GM06990 (cell line): ENCODE measurements at regions not wholly inside any gene's neighbourhood (a gene's known extent, or its start where the extent isn't known, plus 50 kb on each side); places are given as distances from the start of the nearest gene placed in this dataset.

Experiments used
- DNase-seq: peaks from one replicate; pipeline ENCODE4 v3.0.0-alpha.2; 2011; ENCODE audit not compliant: insufficient read length; ENCODE audit errors: extremely low read depth
- H3K27me3 ChIP-seq: replicated peaks from 2 replicates; pipeline ENCODE4 v1.6.0; 2011; ENCODE audit warnings: low read length; ENCODE audit not compliant: control insufficient read depth, insufficient read depth
- H3K36me3 ChIP-seq: 2 replicates; pipeline ENCODE4 v1.5.1; 2011; ENCODE audit warnings: low read length; ENCODE audit not compliant: control insufficient read depth, insufficient read depth
- H3K4me3 ChIP-seq: replicated peaks from 2 replicates; pipeline ENCODE4 v1.5.1; 2011; ENCODE audit warnings: low read depth, mild to moderate bottlenecking, control low read depth, low read length
- CTCF ChIP-seq: IDR thresholded peaks from 2 replicates; pipeline ENCODE4 v1.5.1; 2011; ENCODE audit warnings: low read length, control low read depth, mild to moderate bottlenecking, inconsistent platforms; ENCODE audit not compliant: insufficient read depth, poor library complexity, severe bottlenecking

- TF ChIP-seq CTCF, result no peak
- DNase-seq, result no peak
Observed at GRCh38 chr5:74286734-74287695, 353.5 kb downstream of the ENC1 start.

GRCh38 chr5:74285675-74286280 is 354.8 kb downstream of the ENC1 start:
- no peaks in the 10 kb centered on the region for H3K36me3 ChIP-seq
- no peak for DNase-seq
- TF ChIP-seq CTCF, result no peak
- H3K27me3 ChIP-seq, result no peaks in the 10 kb centered on the region
- no peak overlapping the region for H3K4me3 ChIP-seq

More at GRCh38 chr5:74286734-74287695, 353.5 kb downstream of the ENC1 start:
- no peaks in the 10 kb centered on the region for H3K27me3 ChIP-seq
- no peaks in the 10 kb centered on the region for H3K36me3 ChIP-seq
- H3K4me3 ChIP-seq, result no peak overlapping the region

- Histone ChIP-seq H3K36me3 (no peaks in the 10 kb centered on the region), H3K27me3 (no peaks in the 10 kb centered on the region), H3K4me3 (no peak overlapping the region)
- no peak for TF ChIP-seq CTCF
- DNase-seq, result no peak
Observed at GRCh38 chr5:74282490-74282889, 358.0 kb downstream of the ENC1 start.

- DNase-seq, result no peak
- H3K4me3 ChIP-seq, result no peak overlapping the region
- no peaks in the 10 kb centered on the region; the same call in 1 of the 2 replicates for H3K27me3 ChIP-seq
- no peak for TF ChIP-seq CTCF
- no peaks in the 10 kb centered on the region for H3K36me3 ChIP-seq
Observed at GRCh38 chr5:74281166-74281565, 359.4 kb downstream of the ENC1 start.

GRCh38 chr5:74280306-74280705 is 360.2 kb downstream of the ENC1 start:
- Histone ChIP-seq H3K27me3 (no peaks in the 10 kb centered on the region; the same call in 1 of the 2 replicates), H3K4me3 (no peak overlapping the region), H3K36me3 (no peaks in the 10 kb centered on the region)
- DNase-seq, result no peak
- no peak for TF ChIP-seq CTCF
